NCI-H2081 (cell line): ENCODE measurements at regions not wholly inside any gene's neighbourhood (a gene's known extent, or its start where the extent isn't known, plus 50 kb on each side); places are given as distances from the start of the nearest gene placed in this dataset.
"Not testable (repeated sequence)": the region's sequence is repeated elsewhere in the genome, so short reads cannot be mapped to it uniquely, and the experiment has no call there.

Experiments
- DNase-seq, 2 experiments: peaks; one replicate each; lab custom pipeline; 2025; lab: John Stamatoyannopoulos, UW

GRCh38 chr11:112514011-112514740 lies 253.5 kb upstream of the PLET1 start:
- DNase-seq = peak; percentile 1 to 6

DNA sequence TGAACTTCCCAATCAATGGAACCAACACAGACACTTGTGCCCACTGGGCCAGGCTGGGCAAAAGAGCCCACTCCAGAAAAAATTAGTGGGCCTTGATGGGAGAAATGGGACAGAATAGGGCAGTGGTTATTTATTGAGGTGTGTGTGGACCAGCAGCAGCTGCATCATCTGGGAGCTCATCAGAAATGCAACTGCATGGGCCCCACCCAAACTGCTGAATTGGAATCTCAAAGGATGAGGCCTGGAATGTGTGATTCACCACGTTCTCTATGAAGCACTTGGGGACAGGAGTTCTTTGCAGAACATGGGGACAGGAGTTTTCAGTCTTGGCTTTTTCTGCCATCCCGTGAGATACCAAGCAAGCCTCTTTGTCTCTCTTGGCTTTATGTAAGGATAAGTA lies 255.6 kb upstream of the PLET1 start:
- DNase-seq = no peak

DNA sequence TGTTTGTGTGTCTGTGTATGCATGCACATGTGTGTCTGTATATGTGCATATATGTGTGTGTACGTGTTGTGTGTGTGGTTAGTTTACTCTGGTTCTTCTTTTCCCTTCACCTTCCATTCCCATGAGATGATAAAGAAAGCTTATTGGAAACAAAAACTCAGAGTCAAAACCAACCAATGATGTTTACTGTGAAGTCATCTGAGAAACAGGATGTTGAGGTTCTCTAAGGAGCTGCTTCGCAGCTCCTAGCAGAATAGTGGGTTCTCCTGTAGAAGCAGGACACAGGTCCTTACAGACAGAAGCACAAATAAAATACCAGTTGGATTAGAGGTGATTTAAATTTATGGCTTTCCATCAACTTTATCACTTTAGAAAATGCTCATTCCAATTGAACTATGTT lies 256.1 kb upstream of the PLET1 start:
- no peak for DNase-seq

- DNase-seq = no peak
These were observed 257.7 kb upstream of the PLET1 start for GRCh38 chr11:112518371-112518770.

GRCh38 chr11:112519751-112520150 lies 259.1 kb upstream of the PLET1 start:
- no peak for DNase-seq

- DNase-seq = no peak
These were observed 259.7 kb upstream of the PLET1 start for GRCh38 chr11:112520354-112520753.

DNA sequence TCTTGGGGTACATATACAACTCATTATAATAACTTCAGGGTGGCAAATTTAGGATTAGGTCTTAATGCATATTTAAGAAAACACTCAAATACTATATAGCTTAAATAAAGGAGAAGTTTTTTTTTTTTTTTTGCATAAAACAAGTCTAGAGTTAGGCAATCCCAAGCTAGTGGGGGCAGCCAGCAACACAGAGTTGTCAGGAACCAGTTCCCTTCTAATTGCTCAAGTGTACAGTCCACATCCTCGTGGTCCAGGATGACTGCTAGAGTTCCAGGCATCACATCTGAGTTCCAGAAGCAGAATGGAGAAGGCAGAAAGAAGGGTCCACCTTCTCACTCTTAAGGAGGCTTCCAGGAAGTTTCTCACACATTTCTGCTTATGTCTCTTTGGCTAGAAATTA lies 261.9 kb upstream of the PLET1 start:
- DNase-seq = no peak

DNA sequence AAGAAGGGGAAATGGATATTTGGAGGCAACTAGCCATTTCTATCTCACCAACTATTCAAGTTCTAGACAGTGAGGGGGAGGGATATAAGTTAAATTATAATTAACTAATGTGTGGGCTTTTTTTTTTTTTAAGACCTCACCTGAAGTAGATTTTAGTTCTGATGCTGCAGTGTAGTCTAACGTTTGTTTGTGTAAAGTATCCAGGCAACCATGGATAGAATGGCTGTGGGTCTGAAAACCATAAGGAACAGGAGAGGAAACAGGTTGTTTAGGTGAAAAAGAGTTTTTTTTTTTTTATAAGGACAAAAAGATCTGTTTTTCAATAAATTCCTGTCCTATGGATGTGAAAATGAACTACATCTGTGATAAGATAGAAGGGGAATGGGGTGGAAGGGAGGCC lies 262.4 kb upstream of the PLET1 start:
- no peak for DNase-seq

- peak; percentile 71 to 88 for DNase-seq
These were observed 262.8 kb upstream of the PLET1 start for GRCh38 chr11:112523477-112523876.

DNA sequence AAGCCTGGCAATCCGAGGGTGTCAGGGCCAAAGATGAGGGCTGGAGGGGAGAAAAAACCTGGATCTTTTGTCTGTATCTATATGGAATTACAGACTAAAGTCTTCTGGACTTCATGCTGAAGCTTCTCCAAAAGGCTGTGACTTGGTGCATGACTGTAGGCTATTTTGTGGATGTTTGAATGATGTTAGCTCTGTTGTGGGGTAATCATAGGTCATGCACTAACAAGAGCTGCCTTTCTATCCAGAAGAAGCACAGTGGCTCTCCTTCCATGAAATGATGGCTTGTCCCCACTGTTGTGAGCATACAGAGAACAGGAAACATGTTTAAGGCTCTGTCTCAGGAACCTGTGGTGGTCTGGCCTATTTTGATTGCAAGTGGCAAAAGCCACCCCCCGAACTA lies 263.3 kb upstream of the PLET1 start:
- DNase-seq = no peak

DNA sequence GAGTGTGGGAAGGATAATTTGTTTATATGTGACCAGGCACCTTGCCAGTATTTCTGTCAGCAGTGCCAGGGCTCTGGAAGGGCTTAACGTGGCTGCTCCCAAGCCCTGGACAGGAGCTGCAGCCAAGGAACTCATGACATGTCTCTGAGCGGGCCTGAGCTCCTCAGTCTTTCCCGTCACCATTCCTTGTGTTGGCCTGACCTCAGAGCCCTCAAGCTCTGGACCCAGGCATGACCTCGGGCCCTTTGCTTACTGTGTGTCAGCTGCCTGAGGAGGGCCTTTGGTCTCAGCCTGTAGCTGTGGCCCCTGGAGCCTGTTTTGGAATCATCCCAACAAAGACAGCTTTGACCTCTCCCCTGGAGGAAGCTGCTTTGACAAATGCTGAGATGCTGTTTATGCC lies 264.1 kb upstream of the PLET1 start:
- no peak for DNase-seq

DNA sequence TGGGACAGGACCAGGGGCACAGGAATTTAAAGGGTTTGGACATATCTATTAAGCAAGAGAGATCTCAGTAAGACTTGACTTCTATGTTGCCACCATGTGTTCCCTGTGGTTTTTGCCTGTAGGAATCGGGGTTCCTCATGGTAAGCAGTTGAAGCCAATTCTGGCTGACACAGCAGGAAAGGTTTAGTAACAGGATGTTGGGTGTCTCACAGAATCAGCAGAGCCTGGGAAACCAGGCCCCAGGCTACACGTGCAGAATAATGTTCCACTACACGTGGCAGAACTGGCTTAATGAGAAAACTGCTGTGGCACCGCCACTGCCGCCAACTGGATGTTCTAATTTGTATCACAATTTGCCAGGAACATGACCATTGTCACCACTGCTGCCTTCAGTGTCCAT lies 264.6 kb upstream of the PLET1 start:
- peak in 1 of 2 experiments; percentile 2 for DNase-seq

DNA sequence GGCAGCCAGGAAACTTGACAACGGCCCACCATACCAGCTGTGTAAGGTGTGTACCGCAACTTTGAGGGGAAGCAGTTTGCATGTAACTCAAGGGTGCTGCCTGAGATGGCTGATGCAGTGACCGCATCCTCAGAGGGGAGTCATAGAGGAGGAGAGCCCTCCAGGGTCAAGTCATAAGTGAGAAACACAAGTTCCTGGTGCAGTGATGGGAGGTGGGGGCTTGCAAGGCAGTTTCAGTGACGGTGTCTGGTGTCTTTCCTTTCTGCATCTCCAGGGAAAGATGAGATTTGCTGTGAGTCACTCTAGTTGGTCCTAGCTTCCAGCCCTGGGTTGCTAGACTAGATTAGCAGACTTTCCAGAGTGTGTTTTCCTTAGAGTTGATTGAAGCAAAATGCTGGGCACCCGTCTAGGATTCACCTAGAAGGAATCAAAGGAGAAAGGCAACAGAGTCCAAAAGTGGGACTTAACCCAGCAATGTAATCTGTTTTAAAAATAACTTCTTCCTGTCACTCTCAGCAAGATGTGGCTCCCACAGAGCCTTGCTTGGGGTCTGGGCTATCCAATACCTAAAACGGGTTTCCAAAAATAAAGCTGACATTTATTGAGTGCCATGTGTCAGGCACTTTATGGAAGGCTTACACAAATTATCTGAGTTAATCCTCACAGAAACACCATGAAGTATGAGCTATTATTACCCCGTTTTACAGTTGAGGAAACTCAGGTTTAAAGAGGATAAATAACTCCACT lies 265.4 kb upstream of the PLET1 start:
- DNase-seq = no peak

DNA sequence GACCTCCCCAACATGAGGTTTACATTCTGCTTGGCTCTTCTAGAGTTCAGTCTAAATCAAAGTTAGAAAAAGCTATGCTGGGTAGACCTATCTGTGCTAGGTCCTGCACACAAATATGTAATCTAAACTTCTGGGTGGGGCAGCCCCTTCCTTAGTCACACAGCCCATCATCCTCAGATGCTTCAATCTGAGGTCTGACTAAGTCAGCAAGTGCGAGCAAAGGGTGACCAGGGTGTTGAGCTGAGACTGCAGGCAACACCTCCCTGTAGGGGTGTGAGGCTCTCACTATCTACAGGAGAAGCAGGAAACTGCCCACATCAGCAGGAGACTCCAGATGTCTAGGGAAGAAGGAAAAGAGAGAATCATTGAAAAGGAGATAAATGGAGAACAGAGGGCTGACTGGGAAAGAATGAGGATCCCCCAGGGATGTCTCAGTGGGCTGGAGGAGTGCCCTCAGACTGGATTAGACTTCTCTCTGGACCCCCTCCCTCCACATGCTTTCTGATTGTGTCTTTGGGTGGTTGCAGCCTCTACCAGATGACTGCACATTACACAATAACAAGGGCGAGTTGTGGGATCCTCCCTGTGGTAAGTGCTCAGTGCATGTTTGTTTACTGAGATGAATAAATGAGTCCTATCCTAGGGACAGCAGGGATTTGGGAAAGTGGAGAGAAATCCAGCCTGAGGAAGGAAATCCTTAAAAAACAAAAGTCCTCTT lies 266.2 kb upstream of the PLET1 start:
- no peak for DNase-seq

- DNase-seq = no peak
These were observed 268.4 kb upstream of the PLET1 start for GRCh38 chr11:112529071-112529470.

- DNase-seq = no peak
These were observed 271.8 kb upstream of the PLET1 start for GRCh38 chr11:112532506-112532905.

DNA sequence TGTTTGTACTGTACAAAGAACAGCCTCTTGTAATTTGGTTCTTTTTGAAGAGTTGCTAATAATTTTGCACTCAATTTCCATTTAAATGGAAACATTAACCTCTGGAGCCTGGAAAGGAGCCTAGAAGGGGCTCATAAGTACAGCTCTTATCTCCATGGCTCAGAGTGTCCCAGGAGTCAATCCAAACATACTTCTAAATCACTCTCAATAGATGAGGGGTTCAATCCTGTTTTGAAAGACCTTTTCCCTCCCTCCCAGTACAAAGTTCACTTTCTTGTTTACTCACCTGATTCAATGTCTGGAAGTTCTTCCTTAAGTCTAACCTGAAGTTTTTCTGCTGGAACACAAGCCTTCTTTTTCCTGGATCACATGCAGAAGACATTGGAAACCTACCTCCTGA lies 273.0 kb upstream of the PLET1 start:
- DNase-seq = no peak

DNA sequence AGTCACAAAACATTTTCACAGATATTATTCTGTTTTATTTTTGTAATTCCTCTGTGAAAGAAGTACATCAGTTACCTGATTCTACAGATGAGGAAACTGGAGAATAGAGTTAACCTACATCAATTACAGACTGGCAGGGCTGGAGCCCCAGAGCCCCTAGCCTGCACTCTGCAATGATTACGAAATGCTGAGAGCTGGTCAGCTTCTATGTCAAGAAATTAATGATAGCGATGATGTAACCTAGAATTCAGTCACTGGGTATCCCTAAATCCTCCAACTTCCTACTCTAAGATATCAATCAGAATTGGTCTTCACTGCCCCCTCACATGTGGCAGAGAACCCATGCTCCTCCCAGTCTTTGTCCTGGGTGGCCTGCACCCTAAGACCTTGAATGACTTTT lies 273.5 kb upstream of the PLET1 start:
- no peak for DNase-seq

GRCh38 chr11:112537026-112537425 lies 276.4 kb upstream of the PLET1 start:
- DNase-seq = no peak

DNA sequence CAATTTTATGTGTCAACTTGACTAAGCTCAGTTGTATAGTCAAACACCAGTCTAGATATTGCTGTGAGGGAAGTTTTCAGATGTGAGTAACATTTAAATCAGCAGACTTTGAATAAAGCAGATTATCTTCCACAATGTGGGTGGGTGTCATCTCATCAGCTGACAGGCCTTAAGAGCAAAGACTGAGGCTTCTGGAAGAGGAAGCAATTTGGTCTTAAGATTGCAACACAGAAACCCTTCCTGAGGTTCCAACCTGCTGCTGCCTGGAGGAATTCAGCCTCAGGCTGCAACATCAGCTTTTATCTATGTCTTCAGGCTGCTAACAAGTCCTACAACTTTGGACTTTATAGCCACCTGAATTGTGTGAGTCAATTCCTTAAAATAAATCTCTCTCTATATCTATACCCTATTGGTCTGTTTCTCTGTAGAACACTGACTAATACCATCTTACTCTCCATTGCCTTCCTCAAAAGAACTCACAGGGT lies 277.2 kb upstream of the PLET1 start:
- no peak for DNase-seq

GRCh38 chr11:112538534-112539280 lies 278.0 kb upstream of the PLET1 start:
- DNase-seq = no peak

GRCh38 chr11:112539281-112539555 lies 278.6 kb upstream of the PLET1 start:
- DNase-seq = not testable (repeated sequence)
